ENCODE measurements at regions not wholly inside any gene's neighbourhood (a gene's known extent, or its start where the extent isn't known, plus 50 kb on each side); places are given as distances from the start of the nearest gene placed in this dataset.
"Not testable (repeated sequence)": the region's sequence is repeated elsewhere in the genome, so short reads cannot be mapped to it uniquely, and the experiment has no call there.

- Histone ChIP-seq H3K36me3 (no peaks in the 10 kb centered on the region), H3K4me3 (ENCODE audit: low read depth, low read length) (no peak overlapping the region), H3K4me1 (no peaks in the 10 kb centered on the region), H3K9me3 (no peaks in the 10 kb centered on the region), H3K27me3 (no peaks in the 10 kb centered on the region)
- TF ChIP-seq, protein P1, sequence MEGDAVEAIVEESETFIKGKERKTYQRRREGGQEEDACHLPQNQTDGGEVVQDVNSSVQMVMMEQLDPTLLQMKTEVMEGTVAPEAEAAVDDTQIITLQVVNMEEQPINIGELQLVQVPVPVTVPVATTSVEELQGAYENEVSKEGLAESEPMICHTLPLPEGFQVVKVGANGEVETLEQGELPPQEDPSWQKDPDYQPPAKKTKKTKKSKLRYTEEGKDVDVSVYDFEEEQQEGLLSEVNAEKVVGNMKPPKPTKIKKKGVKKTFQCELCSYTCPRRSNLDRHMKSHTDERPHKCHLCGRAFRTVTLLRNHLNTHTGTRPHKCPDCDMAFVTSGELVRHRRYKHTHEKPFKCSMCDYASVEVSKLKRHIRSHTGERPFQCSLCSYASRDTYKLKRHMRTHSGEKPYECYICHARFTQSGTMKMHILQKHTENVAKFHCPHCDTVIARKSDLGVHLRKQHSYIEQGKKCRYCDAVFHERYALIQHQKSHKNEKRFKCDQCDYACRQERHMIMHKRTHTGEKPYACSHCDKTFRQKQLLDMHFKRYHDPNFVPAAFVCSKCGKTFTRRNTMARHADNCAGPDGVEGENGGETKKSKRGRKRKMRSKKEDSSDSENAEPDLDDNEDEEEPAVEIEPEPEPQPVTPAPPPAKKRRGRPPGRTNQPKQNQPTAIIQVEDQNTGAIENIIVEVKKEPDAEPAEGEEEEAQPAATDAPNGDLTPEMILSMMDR (IDR thresholded peaks at IDR 0.05; ENCODE audit: low read depth, low read length), result no peak
- no peak for DNase-seq
Observed at GRCh38 chr4:106529348-106530023, 160.9 kb upstream of the GIMD1 start.

- no peaks in the 10 kb centered on the region for H3K9me3 ChIP-seq
- H3K4me3 ChIP-seq (ENCODE audit: low read depth, low read length), result no peak overlapping the region
- H3K27me3 ChIP-seq, result no peaks in the 10 kb centered on the region
- H3K4me1 ChIP-seq, result no peaks in the 10 kb centered on the region
- TF ChIP-seq, protein P1 (IDR thresholded peaks at IDR 0.05; ENCODE audit: low read depth, low read length), result no peak
- DNase-seq, result no peak
- no peaks in the 10 kb centered on the region for H3K36me3 ChIP-seq
Observed at GRCh38 chr4:106527316-106527715, 158.7 kb upstream of the GIMD1 start.

DNA sequence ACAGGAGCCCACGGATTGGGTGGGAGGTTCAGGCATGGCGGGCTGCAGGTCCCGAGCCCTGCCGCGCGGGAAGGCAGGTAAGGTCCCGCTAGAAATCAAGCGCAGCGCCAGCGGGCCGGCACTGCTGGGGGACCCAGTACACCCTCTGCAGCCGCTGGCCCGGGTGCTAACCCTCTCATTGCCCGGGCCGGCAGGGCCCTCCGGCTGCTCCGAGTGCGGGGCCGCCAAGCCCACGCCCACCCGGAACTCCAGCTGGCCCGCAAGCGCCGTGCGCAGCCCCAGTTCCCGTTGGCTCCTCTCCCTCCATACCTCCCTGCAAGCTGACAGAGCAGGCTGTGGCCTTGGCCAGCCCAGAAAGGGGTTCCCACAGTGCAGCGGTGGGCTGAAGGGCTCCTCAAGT, 156.8 kb upstream of the GIMD1 start:
- DNase-seq; H3K27me3 ChIP-seq; H3K9me3 ChIP-seq; H3K4me1 ChIP-seq; H3K36me3 ChIP-seq; H3K4me3 ChIP-seq (ENCODE audit: low read depth, low read length): not testable (repeated sequence)

GRCh38 chr4:106524772-106525171, 156.2 kb upstream of the GIMD1 start:
- not testable (repeated sequence) for H3K4me3 ChIP-seq (ENCODE audit: low read depth, low read length); H3K4me1 ChIP-seq; H3K36me3 ChIP-seq; H3K9me3 ChIP-seq; H3K27me3 ChIP-seq; DNase-seq

- H3K36me3 ChIP-seq, result no peaks in the 10 kb centered on the region
- no peaks in the 10 kb centered on the region for H3K27me3 ChIP-seq
- TF ChIP-seq, protein P1 (IDR thresholded peaks at IDR 0.05; ENCODE audit: low read depth, low read length), result no peak; the same call in 1 of the 2 replicates
- no peak overlapping the region for H3K4me3 ChIP-seq (ENCODE audit: low read depth, low read length)
- no peak for DNase-seq
- H3K9me3 ChIP-seq, result no peaks in the 10 kb centered on the region
- no peaks in the 10 kb centered on the region for H3K4me1 ChIP-seq
Observed at GRCh38 chr4:106522839-106523238, 154.3 kb upstream of the GIMD1 start.

GRCh38 chr4:106512706-106513105, 144.1 kb upstream of the GIMD1 start:
- no peaks in the 10 kb centered on the region; the same call in 1 of the 2 replicates for H3K9me3 ChIP-seq
- H3K4me3 ChIP-seq (ENCODE audit: low read depth, low read length), result no peak overlapping the region
- TF ChIP-seq, protein P1 (IDR thresholded peaks at IDR 0.05; ENCODE audit: low read depth, low read length), result no peak
- no peaks in the 10 kb centered on the region for H3K36me3 ChIP-seq
- no peak for DNase-seq
- no peaks in the 10 kb centered on the region for H3K4me1 ChIP-seq
- H3K27me3 ChIP-seq, result no peaks in the 10 kb centered on the region

GRCh38 chr4:106507440-106507839, 138.9 kb upstream of the GIMD1 start:
- Histone ChIP-seq H3K27me3 (peaks cover 5% of the 10 kb centered on the region; the same call in 1 of the 2 replicates), H3K36me3 (no peaks in the 10 kb centered on the region), H3K4me1 (no peaks in the 10 kb centered on the region), H3K4me3 (ENCODE audit: low read depth, low read length) (no peak overlapping the region), H3K9me3 (no peaks in the 10 kb centered on the region; the same call in 1 of the 2 replicates)
- TF ChIP-seq, protein P1 (IDR thresholded peaks at IDR 0.05; ENCODE audit: low read depth, low read length), result no peak
- no peak for DNase-seq
